ENCODE measurements at regions not wholly inside any gene's neighbourhood (a gene's known extent, or its start where the extent isn't known, plus 50 kb on each side); places are given as distances from the start of the nearest gene placed in this dataset.
"Not testable (repeated sequence)": the region's sequence is repeated elsewhere in the genome, so short reads cannot be mapped to it uniquely, and the experiment has no call there.

GRCh38 chr11:110347660-110348059 lies 51.2 kb upstream of the RDX start:
- DNase-seq (ENCODE audit: insufficient read length, low spot score) (no peak), FAIRE-seq (no peak)

DNA sequence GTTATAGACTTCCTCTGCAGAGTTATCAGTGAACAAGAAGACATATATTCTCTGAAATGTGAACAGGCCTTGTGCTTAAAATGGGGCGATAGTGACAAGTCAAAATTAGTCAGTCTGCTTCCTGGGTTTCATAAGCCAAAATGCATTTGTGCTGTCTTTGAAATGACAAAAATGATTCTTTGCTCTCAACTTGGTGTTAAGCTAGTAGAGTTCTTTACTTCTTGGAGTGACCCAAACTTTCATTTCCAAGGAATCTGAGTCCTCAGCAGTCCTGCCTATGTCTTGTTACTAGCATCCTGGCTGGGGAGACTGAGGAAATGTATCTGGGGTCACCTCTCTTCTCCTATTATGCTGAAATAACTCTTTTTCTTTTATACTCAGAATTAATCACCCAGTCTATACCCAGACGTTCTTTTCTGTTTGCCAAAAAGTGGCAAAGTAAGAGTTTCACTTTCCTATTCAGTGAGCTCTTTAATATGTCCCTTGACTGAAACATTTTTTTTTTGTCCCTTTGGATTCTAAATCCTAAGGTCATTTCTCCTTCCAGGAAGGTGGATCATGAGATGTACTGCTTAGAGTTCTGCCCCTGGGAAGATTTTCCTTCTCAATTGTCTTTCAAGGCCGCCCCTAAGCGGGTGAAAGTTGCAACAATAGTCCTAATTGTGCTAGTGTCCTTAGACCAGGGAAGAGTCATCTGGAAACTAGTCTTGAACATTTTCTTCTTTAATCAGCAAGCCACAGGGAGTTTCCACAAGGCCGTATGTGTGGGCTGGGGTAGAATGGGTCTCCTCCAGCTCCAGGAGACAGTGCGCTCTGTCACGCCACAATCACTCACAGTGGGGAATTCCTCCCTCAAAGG lies 53.0 kb upstream of the RDX start:
- DNase-seq (ENCODE audit: insufficient read length, low spot score) (peak; percentile 29), FAIRE-seq (peak; percentile 94)

GRCh38 chr11:110349997-110350383 lies 53.6 kb upstream of the RDX start:
- FAIRE-seq; DNase-seq (ENCODE audit: insufficient read length, low spot score): not testable (repeated sequence)

GRCh38 chr11:110355011-110355744 lies 58.8 kb upstream of the RDX start:
- DNase-seq (ENCODE audit: insufficient read length, low spot score) (no peak), FAIRE-seq (no peak)

DNA sequence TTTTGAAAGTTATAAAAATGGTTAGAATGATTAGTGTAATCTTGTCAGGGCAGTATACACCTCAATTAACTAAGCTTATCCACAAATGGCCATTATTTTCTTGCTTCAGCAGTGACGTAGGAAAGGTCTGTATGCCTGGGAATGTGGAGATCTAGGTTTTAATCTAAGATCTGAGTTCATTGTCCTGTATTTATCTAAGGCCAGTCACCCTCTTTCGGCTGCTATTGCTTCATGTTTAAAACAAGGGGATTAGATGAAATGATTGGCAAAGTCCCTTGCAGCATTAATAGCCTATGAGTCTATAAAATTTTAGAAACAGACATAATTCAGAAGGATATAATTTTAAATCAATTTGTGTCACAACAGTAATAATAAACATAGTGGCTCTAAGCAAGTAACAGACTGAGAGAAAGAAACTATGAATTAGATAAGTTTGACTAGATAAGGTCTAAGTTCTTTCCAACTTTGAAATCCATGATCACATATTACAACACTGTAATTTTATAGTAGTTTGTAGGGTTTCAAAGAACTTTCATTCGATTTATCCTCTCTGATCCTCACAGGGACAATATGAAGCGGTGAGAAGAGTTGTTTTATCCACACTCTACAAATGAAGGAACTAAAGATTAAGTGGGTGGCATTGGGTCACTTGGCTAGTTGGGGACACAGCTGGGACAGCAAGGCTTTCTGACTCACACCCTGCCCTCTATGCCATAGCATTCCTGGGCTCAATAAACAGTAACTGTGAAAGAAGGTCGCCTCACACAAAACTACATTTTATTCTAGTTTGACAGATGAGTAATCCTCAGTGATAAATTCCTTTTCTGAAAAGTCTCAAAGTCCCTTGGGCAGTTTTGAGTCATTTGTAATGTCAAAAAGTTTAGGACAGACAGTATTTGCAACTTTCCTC lies 60.6 kb upstream of the RDX start:
- DNase-seq (ENCODE audit: insufficient read length, low spot score), result no peak
- FAIRE-seq, result no peak

- FAIRE-seq (no peak), DNase-seq (ENCODE audit: insufficient read length, low spot score) (no peak)
These were observed 61.9 kb upstream of the RDX start for GRCh38 chr11:110358336-110358735.

DNA sequence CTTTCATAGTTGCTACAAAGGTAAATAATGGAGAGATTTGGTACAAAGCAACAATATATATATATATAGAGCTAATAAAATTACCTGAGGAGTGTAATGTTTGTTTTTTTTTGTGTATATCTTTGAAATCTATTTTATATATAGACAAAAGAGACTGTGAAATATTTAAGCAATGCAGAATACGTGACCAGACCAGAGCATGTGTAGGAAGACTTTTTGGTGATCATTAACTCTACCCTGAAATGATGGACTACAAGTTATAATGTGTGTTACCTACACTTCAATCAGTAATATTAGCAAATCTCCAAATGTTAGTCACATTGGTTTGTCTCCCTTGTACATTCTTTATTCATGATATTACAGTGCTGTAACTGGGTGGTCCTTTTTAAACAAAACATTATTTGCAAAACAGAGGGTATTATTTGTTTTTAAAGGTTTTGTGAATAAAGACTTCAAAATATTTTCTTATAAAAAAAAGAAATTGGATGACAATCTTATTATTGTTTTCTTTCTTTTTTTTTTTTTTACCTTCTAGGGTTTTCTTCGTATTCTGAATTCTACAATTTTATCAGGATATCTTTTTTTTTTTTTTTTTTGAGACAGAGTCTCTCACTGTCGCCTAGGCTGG lies 64.5 kb upstream of the RDX start:
- not testable (repeated sequence) for FAIRE-seq; DNase-seq (ENCODE audit: insufficient read length, low spot score)

- DNase-seq (ENCODE audit: insufficient read length, low spot score) (no peak), FAIRE-seq (peak; percentile 11)
These were observed 66.6 kb upstream of the RDX start for GRCh38 chr11:110362971-110363509.

- DNase-seq (ENCODE audit: insufficient read length, low spot score), result no peak
- no peak for FAIRE-seq
These were observed 63.5 kb upstream of the FDX1 start for GRCh38 chr11:110366291-110366690.

GRCh38 chr11:110367571-110367970 lies 62.2 kb upstream of the FDX1 start:
- FAIRE-seq, result no peak
- DNase-seq (ENCODE audit: insufficient read length, low spot score), result no peak

DNA sequence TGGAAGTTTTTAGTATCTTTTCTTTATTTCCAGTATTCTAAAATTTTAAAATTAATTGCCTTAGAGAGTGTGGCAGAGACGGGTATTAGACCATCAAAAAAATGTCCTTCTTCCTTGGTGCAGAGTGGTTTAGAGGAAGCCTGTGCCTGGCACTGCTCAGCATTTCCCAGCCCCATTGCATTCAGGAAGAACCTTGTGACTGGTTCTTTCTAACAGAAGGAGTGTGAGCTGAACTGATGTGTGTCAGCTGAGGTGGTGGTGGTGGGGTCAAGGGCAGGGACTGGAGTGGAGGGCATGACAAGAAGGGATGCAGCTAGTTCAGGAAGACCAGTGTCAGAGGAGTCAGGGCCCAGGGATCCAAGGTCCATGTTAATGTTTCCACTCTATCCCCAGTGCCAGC lies 58.7 kb upstream of the FDX1 start:
- no peak for DNase-seq (ENCODE audit: insufficient read length, low spot score)

DNA sequence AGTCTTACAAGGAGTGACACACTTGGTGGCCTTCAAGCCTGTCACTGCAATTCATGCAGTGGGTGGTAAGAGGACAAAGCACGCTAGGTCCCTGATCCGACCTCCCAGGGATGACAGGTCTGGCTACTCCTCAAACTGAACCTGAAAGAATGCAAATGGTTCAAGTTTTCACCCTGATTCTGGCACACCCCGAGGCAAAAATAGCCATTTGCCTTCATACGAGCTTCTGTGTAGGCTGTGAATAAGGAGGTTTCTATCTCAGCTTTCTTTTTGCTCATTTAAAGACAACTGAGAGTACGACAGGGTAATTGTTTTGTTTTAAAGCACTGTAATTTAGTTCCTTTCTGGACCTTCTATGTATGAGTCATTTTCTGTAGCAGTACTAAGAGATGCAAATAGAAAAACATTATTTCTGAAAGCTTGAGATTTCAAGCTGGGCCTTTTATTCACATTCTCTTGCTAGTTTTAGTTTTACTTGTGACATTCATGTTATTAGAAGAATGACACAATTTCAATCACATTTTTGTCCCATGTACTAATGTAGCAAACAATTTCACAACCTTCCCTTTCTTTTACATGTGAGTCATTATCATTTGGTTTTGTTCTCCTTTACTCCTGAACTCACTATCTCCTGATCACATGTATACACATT lies 56.6 kb upstream of the FDX1 start:
- FAIRE-seq (peak; percentile 95), DNase-seq (ENCODE audit: insufficient read length, low spot score) (peak; percentile 42)

More for the DNA sequence above, 58.7 kb upstream of the FDX1 start:
- FAIRE-seq, result no peak

GRCh38 chr11:110374921-110375320 lies 54.8 kb upstream of the FDX1 start:
- FAIRE-seq (no peak), DNase-seq (ENCODE audit: insufficient read length, low spot score) (no peak)

- FAIRE-seq (no peak), DNase-seq (ENCODE audit: insufficient read length, low spot score) (no peak)
These were observed 54.4 kb upstream of the FDX1 start for GRCh38 chr11:110375351-110375750.

DNA sequence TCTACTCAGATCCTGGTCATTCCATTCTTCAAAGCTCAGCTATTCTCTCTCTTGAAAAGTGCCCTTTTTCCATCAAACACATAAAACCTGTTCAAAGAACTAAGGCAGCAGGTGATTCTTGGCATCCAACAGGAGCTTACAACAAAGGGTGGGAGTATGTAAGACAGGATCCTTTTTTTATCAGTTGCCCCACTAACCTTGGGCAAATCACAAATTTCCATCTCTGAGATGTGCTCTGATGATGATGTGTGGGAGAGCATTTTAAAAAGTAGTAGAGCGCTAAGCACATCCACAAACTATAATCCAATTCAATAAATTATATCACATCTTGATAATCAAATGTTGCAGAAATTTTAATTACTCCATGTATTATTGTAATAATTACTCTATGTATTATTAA lies 53.7 kb upstream of the FDX1 start:
- no peak for FAIRE-seq
- no peak for DNase-seq (ENCODE audit: insufficient read length, low spot score)

- FAIRE-seq (peak; percentile 94), DNase-seq (ENCODE audit: insufficient read length, low spot score) (no peak)
These were observed 52.9 kb upstream of the FDX1 start for GRCh38 chr11:110376711-110377324.

DNA sequence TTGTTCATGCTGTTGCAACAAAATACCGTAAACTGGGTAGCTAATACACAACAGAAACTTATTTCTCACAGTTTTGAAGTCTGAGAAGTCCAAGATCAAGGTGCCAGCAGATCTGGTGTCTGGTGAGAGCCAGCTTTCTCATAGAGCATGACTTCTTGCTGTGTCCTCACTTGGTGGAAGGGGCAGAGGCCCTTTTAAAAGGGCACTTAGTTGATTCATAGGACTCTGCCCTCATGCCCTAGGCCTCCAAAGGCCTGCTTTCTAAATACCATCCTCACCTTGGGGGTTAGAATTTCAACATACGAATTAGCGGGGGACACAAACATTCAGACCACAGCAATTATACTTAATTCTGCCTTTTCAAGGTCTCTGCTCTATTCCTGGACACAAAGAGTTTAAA lies 52.3 kb upstream of the FDX1 start:
- DNase-seq (ENCODE audit: insufficient read length, low spot score) (no peak), FAIRE-seq (no peak)

DNA sequence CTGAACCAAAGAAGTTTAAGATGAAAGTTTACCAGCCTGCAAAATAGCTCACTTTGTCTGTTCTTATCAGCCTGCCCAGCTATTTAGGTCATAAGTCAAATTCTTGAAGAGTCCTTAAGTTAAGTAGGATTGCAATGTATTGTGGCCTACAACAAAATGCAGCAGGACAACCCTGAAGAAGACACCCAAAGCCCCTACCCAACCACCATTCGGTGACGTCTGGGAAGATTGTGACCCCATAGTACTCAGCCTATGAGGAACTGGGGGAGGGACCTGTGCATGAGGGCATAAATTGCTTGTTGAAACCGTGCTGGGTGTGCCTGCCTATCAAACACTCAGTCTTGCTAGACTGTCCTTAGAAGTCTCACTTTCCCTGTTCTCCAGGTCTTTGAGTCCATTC lies 50.5 kb upstream of the FDX1 start:
- DNase-seq (ENCODE audit: insufficient read length, low spot score) (no peak), FAIRE-seq (no peak)

DNA sequence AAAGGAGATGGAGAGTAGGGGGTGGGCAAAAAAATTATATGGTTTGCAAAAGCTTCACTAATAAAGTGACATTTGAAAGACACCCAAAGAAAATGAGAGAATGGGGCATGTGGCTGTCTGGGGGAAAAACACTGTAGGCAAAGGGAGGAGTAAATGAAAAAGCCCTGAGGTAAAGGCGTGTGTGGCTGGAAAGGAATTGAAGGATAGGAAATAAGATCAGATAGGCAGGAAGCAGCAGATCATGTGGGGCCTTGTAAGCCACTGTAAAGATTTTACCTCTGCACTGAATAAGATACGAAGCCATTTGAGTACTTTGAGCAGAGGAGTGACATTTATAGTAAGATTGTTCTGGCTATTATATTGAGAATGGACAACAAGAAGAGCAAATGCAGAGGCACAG lies 49.8 kb upstream of the FDX1 start:
- FAIRE-seq (no peak), DNase-seq (ENCODE audit: insufficient read length, low spot score) (no peak)

Data from GM19239 (cell line).